Vagina (tissue), 2 donors: ENCODE measurements at regions not wholly inside any gene's neighbourhood (a gene's known extent, or its start where the extent isn't known, plus 50 kb on each side); places are given as distances from the start of the nearest gene placed in this dataset.

Experiments
- CTCF ChIP-seq, 3 experiments: fragments of 450-650 bp in 2 of 3; fragments of 200-600 bp in 1 of 3; sonication (generic) in 1 of 3; IDR thresholded peaks; one replicate each; pipeline ENCODE4 v1.5.1; 2017 to 2019; ENCODE audit warnings: antibody characterized with exemption in 3 of 3, mild to moderate bottlenecking in 2 of 3, moderate library complexity in 2 of 3
- POLR2A ChIP-seq, 2 donors: fragments of 450-650 bp; IDR thresholded peaks; one replicate each; pipeline ENCODE4 v1.6.1; 2017; ENCODE audit warnings: antibody characterized with exemption in 2 of 2, mild to moderate bottlenecking in 2 of 2, moderate library complexity in 2 of 2

- no peak for TF ChIP-seq POLR2A (IDR thresholded peaks at IDR 0.05)
- no peak for TF ChIP-seq CTCF (IDR thresholded peaks at IDR 0.05)
Measured at GRCh38 chr2:5094192-5094591, 598.0 kb upstream of the SOX11 start.
